ENCODE measurements at regions not wholly inside any gene's neighbourhood (a gene's known extent, or its start where the extent isn't known, plus 50 kb on each side); places are given as distances from the start of the nearest gene placed in this dataset.
"Not testable (repeated sequence)": the region's sequence is repeated elsewhere in the genome, so short reads cannot be mapped to it uniquely, and the experiment has no call there.

GRCh38 chr11:46181843-46182424 lies 60.7 kb upstream of the PHF21A start:
- no peak for DNase-seq (ENCODE audit: low spot score)

GRCh38 chr11:46181387-46181786 lies 60.1 kb upstream of the PHF21A start:
- no peak for DNase-seq (ENCODE audit: low spot score)

GRCh38 chr11:46180736-46181135 lies 59.5 kb upstream of the PHF21A start:
- DNase-seq (ENCODE audit: low spot score), result no peak

GRCh38 chr11:46178513-46178912 lies 57.3 kb upstream of the PHF21A start:
- no peak for DNase-seq (ENCODE audit: low spot score)

GRCh38 chr11:46176421-46176820 lies 55.2 kb upstream of the PHF21A start:
- no peak for DNase-seq (ENCODE audit: low spot score)

GRCh38 chr11:46175401-46176002 lies 54.2 kb upstream of the PHF21A start:
- no peak for DNase-seq (ENCODE audit: low spot score)

GRCh38 chr11:46171693-46172092 lies 50.4 kb upstream of the PHF21A start:
- DNase-seq (ENCODE audit: low spot score), result not testable (repeated sequence)
